Transverse colon (tissue), 4 donors: ENCODE measurements at regions not wholly inside any gene's neighbourhood (a gene's known extent, or its start where the extent isn't known, plus 50 kb on each side); places are given as distances from the start of the nearest gene placed in this dataset.

Experiments
- DNase-seq: peaks from one replicate; pipeline ENCODE4 v3.0.0-alpha.2; 2019
- H3K27ac ChIP-seq, 4 donors: fragments of 200-600 bp; sonication (generic); 2 replicates each; pipeline ENCODE4 v1.5.1; 2016 to 2018; ENCODE audit warnings: inconsistent platforms in 4 of 4
- H3K27me3 ChIP-seq: fragments of 200-600 bp; sonication (generic); 2 replicates; pipeline ENCODE4 v1.5.1; 2017; ENCODE audit warnings: inconsistent platforms
- H3K36me3 ChIP-seq, 4 donors: fragments of 200-600 bp; sonication (generic); 2 replicates each; pipeline ENCODE4 v1.5.1; 2017 to 2019; ENCODE audit warnings: inconsistent platforms in 4 of 4
- H3K4me1 ChIP-seq, 4 donors: fragments of 200-600 bp; sonication (generic); 2 replicates each; pipeline ENCODE4 v1.5.1; 2017 to 2020; ENCODE audit warnings: inconsistent platforms in 4 of 4
- H3K4me3 ChIP-seq, 4 donors: fragments of 200-600 bp; sonication (generic); 1 replicate in 1 of 4; 2 replicates in 3 of 4; pipeline versions ENCODE4 v1.5.1 to v1.6.1; 2017 to 2019; ENCODE audit warnings: inconsistent platforms in 4 of 4
- H3K9me3 ChIP-seq, 2 donors: fragments of 200-600 bp; sonication (generic); 2 replicates each; pipeline ENCODE4 v1.5.1; 2017 to 2019; ENCODE audit warnings: inconsistent platforms in 2 of 2
- EP300 ChIP-seq: sonication (generic); formaldehyde crosslinking; IDR thresholded peaks from one replicate; pipeline ENCODE4 v1.6.1; 2017; ENCODE audit warnings: antibody characterized with exemption, low read depth
- POLR2A ChIP-seq: fragments of 450-650 bp; IDR thresholded peaks from one replicate; pipeline ENCODE4 v1.6.1; 2016; ENCODE audit warnings: antibody characterized with exemption, mild to moderate bottlenecking, moderate library complexity
- POLR2AphosphoS5 ChIP-seq, 3 donors: sonication (generic); formaldehyde crosslinking; IDR thresholded peaks; one replicate each; pipeline ENCODE4 v1.6.1; 2016; ENCODE audit warnings: antibody characterized with exemption in 3 of 3
- WGBS, 2 donors: methylation state at CpG; one replicate each; pipeline ENCODE4 v1.1.5; 2018; ENCODE audit warnings: low coverage in 1 of 2; 5-methylcytosine and 5-hydroxymethylcytosine counted together
- in situ Hi-C, 4 donors: fragments of 200-750 bp; cut with MboI; loops; one replicate each; pipeline versions ENCODE4 v1.15.0 to v1.15.1; 2017; ENCODE audit warnings: low sequenced_read_pairs in 3 of 4, low pct_ligation_motif_present in 1 of 4, low pct_unique_long_range_greater_than_20kb in 1 of 4
- intact Hi-C: fragments of 100-400 bp; cut with DNase I; formaldehyde crosslinking; loops from one replicate; pipeline ENCODE4 v1.15.1; 2023; ENCODE audit warnings: low total_unique reads
- TF ChIP-seq, protein P1 (sequence below), 5 experiments: fragments of 200-600 bp in 3 of 5; fragments of 450-650 bp in 2 of 5; sonication (generic) in 3 of 5; IDR thresholded peaks; 1 replicate in 2 of 5; 2 replicates in 3 of 5; pipeline ENCODE4 v1.5.1; 2016 to 2017; ENCODE audit warnings: antibody characterized with exemption in 5 of 5, inconsistent platforms in 3 of 5, mild to moderate bottlenecking in 2 of 5, moderate library complexity in 1 of 5

DNA sequence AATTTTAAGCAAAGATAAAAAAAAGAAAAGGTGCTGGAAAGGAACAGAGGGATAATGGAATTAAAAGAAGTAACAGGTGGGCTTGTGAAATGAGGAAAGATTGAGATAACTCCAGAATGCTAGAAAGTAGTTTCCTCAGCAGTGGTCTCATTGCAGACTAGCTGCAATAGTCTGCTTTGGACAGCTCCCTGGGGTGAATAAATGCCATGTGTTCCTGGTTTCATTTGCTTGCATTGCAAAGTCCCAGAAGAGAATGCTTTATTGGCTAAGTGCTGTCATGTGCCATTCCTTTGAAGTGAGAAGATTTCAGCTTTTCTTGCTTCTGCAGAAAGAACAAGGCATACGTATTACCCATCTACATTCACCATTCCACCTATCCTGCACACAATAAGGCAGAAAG lies 478.8 kb upstream of the RAG2 start:
- in situ Hi-C loops, result no loop called here
- no peaks in the 10 kb centered on the region for H3K9me3 ChIP-seq
- no peaks in the 10 kb centered on the region for H3K36me3 ChIP-seq
- no peaks in the 10 kb centered on the region for H3K27me3 ChIP-seq
- TF ChIP-seq EP300 (no peak), POLR2AphosphoS5 (IDR thresholded peaks at IDR 0.05) (no peak), POLR2A (no peak)
- TF ChIP-seq, protein P1, sequence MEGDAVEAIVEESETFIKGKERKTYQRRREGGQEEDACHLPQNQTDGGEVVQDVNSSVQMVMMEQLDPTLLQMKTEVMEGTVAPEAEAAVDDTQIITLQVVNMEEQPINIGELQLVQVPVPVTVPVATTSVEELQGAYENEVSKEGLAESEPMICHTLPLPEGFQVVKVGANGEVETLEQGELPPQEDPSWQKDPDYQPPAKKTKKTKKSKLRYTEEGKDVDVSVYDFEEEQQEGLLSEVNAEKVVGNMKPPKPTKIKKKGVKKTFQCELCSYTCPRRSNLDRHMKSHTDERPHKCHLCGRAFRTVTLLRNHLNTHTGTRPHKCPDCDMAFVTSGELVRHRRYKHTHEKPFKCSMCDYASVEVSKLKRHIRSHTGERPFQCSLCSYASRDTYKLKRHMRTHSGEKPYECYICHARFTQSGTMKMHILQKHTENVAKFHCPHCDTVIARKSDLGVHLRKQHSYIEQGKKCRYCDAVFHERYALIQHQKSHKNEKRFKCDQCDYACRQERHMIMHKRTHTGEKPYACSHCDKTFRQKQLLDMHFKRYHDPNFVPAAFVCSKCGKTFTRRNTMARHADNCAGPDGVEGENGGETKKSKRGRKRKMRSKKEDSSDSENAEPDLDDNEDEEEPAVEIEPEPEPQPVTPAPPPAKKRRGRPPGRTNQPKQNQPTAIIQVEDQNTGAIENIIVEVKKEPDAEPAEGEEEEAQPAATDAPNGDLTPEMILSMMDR (IDR thresholded peaks at IDR 0.05), result no peak
- WGBS, 2 donors, result 58 to 66% methylated on average over 1 of the region's 1 CpG
- H3K4me1 ChIP-seq, result no peaks in the 10 kb centered on the region
- H3K4me3 ChIP-seq, result no peak overlapping the region
- no peak for DNase-seq
- intact Hi-C loops, result no loop called here
- H3K27ac ChIP-seq, result no peak overlapping the region

DNA sequence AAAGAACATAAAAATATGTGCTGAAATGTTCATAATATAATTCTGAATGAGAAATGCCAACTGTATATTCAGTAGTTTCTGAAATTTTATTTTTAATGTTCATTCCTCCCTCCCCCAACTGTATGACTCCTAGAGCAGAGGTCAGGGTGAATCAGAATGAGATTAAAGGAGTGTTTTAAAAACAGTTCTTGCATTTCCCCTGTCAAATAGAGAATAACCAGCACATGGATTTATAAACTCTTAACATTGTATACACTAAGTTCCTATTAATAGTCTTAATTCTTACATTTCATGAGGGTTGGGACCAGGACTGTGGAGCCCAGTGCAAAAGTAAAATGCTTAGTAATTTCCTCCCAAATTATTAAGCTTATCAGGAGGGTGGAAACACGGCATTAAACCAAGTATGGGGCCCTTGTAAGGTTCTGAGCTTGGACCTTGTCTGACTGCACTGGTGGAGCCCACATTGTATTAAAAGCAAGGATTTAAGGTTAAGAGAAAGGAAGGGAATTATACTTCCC lies 474.6 kb upstream of the RAG2 start:
- Histone ChIP-seq H3K27me3 (no peaks in the 10 kb centered on the region), H3K27ac (no peak overlapping the region), H3K9me3 (no peaks in the 10 kb centered on the region), H3K4me3 (no peak overlapping the region), H3K36me3 (no peaks in the 10 kb centered on the region), H3K4me1 (no peaks in the 10 kb centered on the region)
- 21 to 30% methylated on average over 1 of the region's 1 CpG for WGBS, 2 donors
- no peak for DNase-seq
- TF ChIP-seq EP300, result no peak
- TF ChIP-seq POLR2AphosphoS5 (IDR thresholded peaks at IDR 0.05), result no peak
- no peak for TF ChIP-seq POLR2A
- TF ChIP-seq, protein P1 (IDR thresholded peaks at IDR 0.05), result no peak
- in situ Hi-C loops, result no loop called here
- intact Hi-C loops, result no loop called here

DNA sequence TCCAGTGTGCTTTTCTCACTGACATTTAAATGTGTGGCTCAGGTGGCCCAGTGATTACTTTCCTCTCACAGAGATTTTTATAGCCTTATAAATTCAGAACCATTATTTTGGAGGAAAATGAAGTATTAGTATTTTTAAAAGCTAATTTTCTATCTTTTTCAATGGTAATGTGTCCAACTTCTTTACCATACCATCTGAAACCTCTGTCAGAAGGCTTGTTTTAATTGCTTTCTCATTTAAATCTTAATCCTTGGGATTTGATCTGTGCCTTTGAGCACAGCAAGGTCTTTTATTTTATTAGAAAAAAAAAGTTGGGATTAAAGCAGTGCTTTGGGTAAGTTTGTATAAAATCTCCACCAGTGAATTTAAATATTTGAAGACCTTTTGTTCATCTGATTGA lies 452.3 kb upstream of the RAG2 start:
- H3K9me3 ChIP-seq, result no peaks in the 10 kb centered on the region
- H3K4me1 ChIP-seq, result no peaks in the 10 kb centered on the region
- DNase-seq, result no peak
- intact Hi-C loops, result loop anchor here (10.0 kb wide), 2 partner anchors 74 to 1046 kb away; no protein-coding TSS in a partner anchor
- H3K27me3 ChIP-seq, result no peaks in the 10 kb centered on the region
- H3K27ac ChIP-seq, result no peak overlapping the region
- no peak overlapping the region for H3K4me3 ChIP-seq
- in situ Hi-C loops, result no loop called here
- H3K36me3 ChIP-seq, result no peaks in the 10 kb centered on the region
- TF ChIP-seq, protein P1 (IDR thresholded peaks at IDR 0.05), result no peak
- TF ChIP-seq POLR2A (no peak), EP300 (no peak), POLR2AphosphoS5 (IDR thresholded peaks at IDR 0.05) (no peak)

DNA sequence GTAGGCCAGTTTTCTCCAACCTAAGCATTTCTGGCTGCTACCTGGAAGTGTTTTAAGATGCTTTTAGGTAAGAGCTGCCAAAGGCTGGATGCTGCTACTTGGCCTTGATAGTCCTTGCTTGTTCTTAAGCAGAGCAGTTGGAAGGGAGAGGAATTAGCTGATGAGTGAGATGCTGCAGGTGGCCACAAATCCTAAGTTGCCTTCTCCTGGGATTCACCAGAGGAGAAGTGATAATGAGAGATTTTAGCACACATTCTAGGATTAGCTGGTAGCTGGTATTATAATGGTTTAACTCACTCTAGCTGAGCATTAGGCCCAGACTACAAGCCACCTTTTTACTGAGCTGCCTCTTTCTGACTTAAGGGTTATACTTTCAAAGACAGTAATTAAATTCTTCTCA lies 442.9 kb upstream of the RAG2 start:
- H3K9me3 ChIP-seq, result no peaks in the 10 kb centered on the region
- no peaks in the 10 kb centered on the region for H3K36me3 ChIP-seq
- no peaks in the 10 kb centered on the region for H3K27me3 ChIP-seq
- H3K27ac ChIP-seq, result no peak overlapping the region
- no peak overlapping the region for H3K4me3 ChIP-seq
- intact Hi-C loops, result no loop called here
- TF ChIP-seq POLR2AphosphoS5 (IDR thresholded peaks at IDR 0.05) (no peak), EP300 (no peak), POLR2A (no peak)
- TF ChIP-seq, protein P1 (IDR thresholded peaks at IDR 0.05), result no peak
- no peaks in the 10 kb centered on the region for H3K4me1 ChIP-seq
- in situ Hi-C loops, result no loop called here
- no peak for DNase-seq
